ENCODE measurements at regions not wholly inside any gene's neighbourhood (a gene's known extent, or its start where the extent isn't known, plus 50 kb on each side); places are given as distances from the start of the nearest gene placed in this dataset.

- H3K4me3 Mint-ChIP-seq: no peak overlapping the region
- H3K9me3 ChIP-seq (ENCODE audit: control insufficient read depth, low read length, poor library complexity, severe bottlenecking): no peaks in the 10 kb centered on the region
- H3K27me3 Mint-ChIP-seq: peaks cover 12% of the 10 kb centered on the region
- peaks cover 4% of the 10 kb centered on the region for H3K36me3 Mint-ChIP-seq (ENCODE audit: low read depth)
- no peak overlapping the region for H3K27ac Mint-ChIP-seq
- DNase-seq: no peak
- ATAC-seq: no peak
- H3K4me1 Mint-ChIP-seq: no peaks in the 10 kb centered on the region
These were observed 283.5 kb downstream of the DSEL start for GRCh38 chr18:67232991-67233390.

GRCh38 chr18:67232406-67232805 lies 284.1 kb downstream of the DSEL start:
- ATAC-seq: no peak
- Mint-ChIP-seq H3K27ac (no peak overlapping the region), H3K4me1 (no peaks in the 10 kb centered on the region), H3K4me3 (no peak overlapping the region), H3K36me3 (ENCODE audit: low read depth) (peaks cover 4% of the 10 kb centered on the region), H3K27me3 (peaks cover 12% of the 10 kb centered on the region)
- no peaks in the 10 kb centered on the region for H3K9me3 ChIP-seq (ENCODE audit: control insufficient read depth, low read length, poor library complexity, severe bottlenecking)
- DNase-seq: no peak

- peaks cover 7% of the 10 kb centered on the region for H3K27me3 Mint-ChIP-seq
- ATAC-seq: no peak
- no peak overlapping the region for H3K27ac Mint-ChIP-seq
These were observed 293.6 kb downstream of the DSEL start for GRCh38 chr18:67222887-67223286.

GRCh38 chr18:67219821-67220220 lies 296.7 kb downstream of the DSEL start:
- ATAC-seq (no peak), DNase-seq (no peak)
- peaks cover 3% of the 10 kb centered on the region for H3K4me1 Mint-ChIP-seq
- H3K27me3 Mint-ChIP-seq: peaks cover 18% of the 10 kb centered on the region
- H3K36me3 Mint-ChIP-seq (ENCODE audit: low read depth): no peaks in the 10 kb centered on the region
- no peaks in the 10 kb centered on the region for H3K9me3 ChIP-seq (ENCODE audit: control insufficient read depth, low read length, poor library complexity, severe bottlenecking)
- H3K4me3 Mint-ChIP-seq: no peak overlapping the region
- H3K27ac Mint-ChIP-seq: no peak overlapping the region

More at GRCh38 chr18:67222887-67223286, 293.6 kb downstream of the DSEL start:
- Mint-ChIP-seq H3K4me1 (peaks cover 3% of the 10 kb centered on the region), H3K36me3 (ENCODE audit: low read depth) (no peaks in the 10 kb centered on the region), H3K4me3 (no peak overlapping the region)
- no peaks in the 10 kb centered on the region for H3K9me3 ChIP-seq (ENCODE audit: control insufficient read depth, low read length, poor library complexity, severe bottlenecking)
- no peak for DNase-seq

- Mint-ChIP-seq H3K27ac (no peak overlapping the region), H3K27me3 (peaks cover 21% of the 10 kb centered on the region), H3K4me3 (no peak overlapping the region), H3K36me3 (ENCODE audit: low read depth) (no peaks in the 10 kb centered on the region), H3K4me1 (peaks cover 3% of the 10 kb centered on the region)
- no peaks in the 10 kb centered on the region for H3K9me3 ChIP-seq (ENCODE audit: control insufficient read depth, low read length, poor library complexity, severe bottlenecking)
- DNase-seq (no peak), ATAC-seq (no peak)
These were observed 298.0 kb downstream of the DSEL start for GRCh38 chr18:67218556-67218955.

- DNase-seq (peak in 2 of 3 donors; percentile 12 to 38), ATAC-seq (peak; percentile 84)
- Mint-ChIP-seq H3K27ac (no peak overlapping the region), H3K4me3 (no peak overlapping the region), H3K36me3 (ENCODE audit: low read depth) (no peaks in the 10 kb centered on the region), H3K4me1 (peaks cover 3% of the 10 kb centered on the region), H3K27me3 (peaks cover 25% of the 10 kb centered on the region)
- no peaks in the 10 kb centered on the region for H3K9me3 ChIP-seq (ENCODE audit: control insufficient read depth, low read length, poor library complexity, severe bottlenecking)
These were observed 298.9 kb downstream of the DSEL start for GRCh38 chr18:67217551-67218166.

- Mint-ChIP-seq H3K36me3 (ENCODE audit: low read depth) (no peaks in the 10 kb centered on the region), H3K4me1 (peaks cover 3% of the 10 kb centered on the region), H3K27ac (no peak overlapping the region), H3K4me3 (no peak overlapping the region), H3K27me3 (peaks cover 34% of the 10 kb centered on the region)
- H3K9me3 ChIP-seq (ENCODE audit: control insufficient read depth, low read length, poor library complexity, severe bottlenecking): no peaks in the 10 kb centered on the region
- ATAC-seq: no peak
- DNase-seq: no peak
These were observed 299.7 kb downstream of the DSEL start for GRCh38 chr18:67216846-67217245.

- Mint-ChIP-seq H3K4me3 (no peak overlapping the region), H3K27me3 (peaks cover 33% of the 10 kb centered on the region), H3K4me1 (no peaks in the 10 kb centered on the region)
These were observed 300.8 kb downstream of the DSEL start for GRCh38 chr18:67215686-67216085.

GRCh38 chr18:67211646-67212045 lies 304.9 kb downstream of the DSEL start:
- Mint-ChIP-seq H3K27ac (no peak overlapping the region), H3K36me3 (ENCODE audit: low read depth) (peaks cover 2% of the 10 kb centered on the region), H3K4me3 (no peak overlapping the region), H3K27me3 (peaks cover 32% of the 10 kb centered on the region), H3K4me1 (no peaks in the 10 kb centered on the region)
- no peak for DNase-seq
- no peaks in the 10 kb centered on the region for H3K9me3 ChIP-seq (ENCODE audit: control insufficient read depth, low read length, poor library complexity, severe bottlenecking)
- no peak for ATAC-seq

More at GRCh38 chr18:67215686-67216085, 300.8 kb downstream of the DSEL start:
- no peaks in the 10 kb centered on the region for H3K9me3 ChIP-seq (ENCODE audit: control insufficient read depth, low read length, poor library complexity, severe bottlenecking)
- H3K36me3 Mint-ChIP-seq (ENCODE audit: low read depth): peaks cover 2% of the 10 kb centered on the region
- no peak for DNase-seq
- no peak for ATAC-seq
- H3K27ac Mint-ChIP-seq: no peak overlapping the region

GRCh38 chr18:67200665-67201064 lies 315.9 kb downstream of the DSEL start:
- DNase-seq: no peak
- H3K4me3 Mint-ChIP-seq: no peak overlapping the region
- peaks cover 11% of the 10 kb centered on the region for H3K27me3 Mint-ChIP-seq
- no peaks in the 10 kb centered on the region for H3K36me3 Mint-ChIP-seq (ENCODE audit: low read depth)
- no peaks in the 10 kb centered on the region for H3K4me1 Mint-ChIP-seq
- H3K27ac Mint-ChIP-seq: no peak overlapping the region
- ATAC-seq: no peak
- H3K9me3 ChIP-seq (ENCODE audit: control insufficient read depth, low read length, poor library complexity, severe bottlenecking): no peaks in the 10 kb centered on the region

GRCh38 chr18:67199993-67200617 lies 316.4 kb downstream of the DSEL start:
- Mint-ChIP-seq H3K4me1 (no peaks in the 10 kb centered on the region), H3K4me3 (no peak overlapping the region), H3K27me3 (peaks cover 11% of the 10 kb centered on the region), H3K27ac (no peak overlapping the region), H3K36me3 (ENCODE audit: low read depth) (no peaks in the 10 kb centered on the region)
- DNase-seq (no peak), ATAC-seq (peak; percentile 74)
- H3K9me3 ChIP-seq (ENCODE audit: control insufficient read depth, low read length, poor library complexity, severe bottlenecking): no peaks in the 10 kb centered on the region

GRCh38 chr18:67194886-67195285 lies 321.6 kb downstream of the DSEL start:
- no peak overlapping the region for H3K27ac Mint-ChIP-seq
- peaks cover 4% of the 10 kb centered on the region for H3K27me3 Mint-ChIP-seq
- H3K4me1 Mint-ChIP-seq: peaks cover 3% of the 10 kb centered on the region
- ATAC-seq (no peak), DNase-seq (no peak)
- no peak overlapping the region for H3K4me3 Mint-ChIP-seq
- no peaks in the 10 kb centered on the region for H3K9me3 ChIP-seq (ENCODE audit: control insufficient read depth, low read length, poor library complexity, severe bottlenecking)
- no peaks in the 10 kb centered on the region for H3K36me3 Mint-ChIP-seq (ENCODE audit: low read depth)

GRCh38 chr18:67192535-67192934 lies 324.0 kb downstream of the DSEL start:
- DNase-seq (no peak), ATAC-seq (no peak)
- no peak overlapping the region for H3K27ac Mint-ChIP-seq
- H3K4me1 Mint-ChIP-seq: peaks cover 3% of the 10 kb centered on the region
- H3K4me3 Mint-ChIP-seq: no peak overlapping the region
- no peaks in the 10 kb centered on the region for H3K9me3 ChIP-seq (ENCODE audit: control insufficient read depth, low read length, poor library complexity, severe bottlenecking)
- no peaks in the 10 kb centered on the region for H3K36me3 Mint-ChIP-seq (ENCODE audit: low read depth)
- no peaks in the 10 kb centered on the region for H3K27me3 Mint-ChIP-seq

GRCh38 chr18:67183398-67183797 lies 333.1 kb downstream of the DSEL start:
- no peaks in the 10 kb centered on the region for H3K9me3 ChIP-seq (ENCODE audit: control insufficient read depth, low read length, poor library complexity, severe bottlenecking)
- peaks cover 19% of the 10 kb centered on the region for H3K27me3 Mint-ChIP-seq
- no peak for DNase-seq
- no peak overlapping the region for H3K27ac Mint-ChIP-seq
- no peak overlapping the region for H3K4me3 Mint-ChIP-seq
- no peaks in the 10 kb centered on the region for H3K36me3 Mint-ChIP-seq (ENCODE audit: low read depth)
- H3K4me1 Mint-ChIP-seq: no peaks in the 10 kb centered on the region
- no peak for ATAC-seq
